K562 (cell line): ENCODE measurements at regions not wholly inside any gene's neighbourhood (a gene's known extent, or its start where the extent isn't known, plus 50 kb on each side); places are given as distances from the start of the nearest gene placed in this dataset.

Source experiments
- FOXJ3 ChIP-seq: sonication (generic); formaldehyde crosslinking; IDR thresholded peaks from 2 replicates; pipeline ENCODE4 v1.4.0; 2020; ENCODE audit warnings: mild to moderate bottlenecking, missing genetic modification reagents
- KLF10 ChIP-seq: fragments of 250-450 bp; sonication (Bioruptor Pico); IDR thresholded peaks from 2 replicates; pipeline ENCODE4 v1.6.1; 2021; ENCODE audit warnings: matching md5 sums
- RB1 ChIP-seq: fragments of 450-650 bp; IDR thresholded peaks from 2 replicates; pipeline ENCODE4 v1.6.1; 2017; ENCODE audit warnings: low read depth, mild to moderate bottlenecking
- TCF3 ChIP-seq: sonication (generic); formaldehyde crosslinking; IDR thresholded peaks from 2 replicates; pipeline ENCODE4 v1.4.0; 2020; ENCODE audit warnings: mild to moderate bottlenecking, missing genetic modification reagents
- TF ChIP-seq, protein P1 (sequence below): fragments of 450-650 bp; IDR thresholded peaks from 2 replicates; pipeline ENCODE4 v1.6.1; 2016; ENCODE audit warnings: low read depth

- TF ChIP-seq FOXJ3 (CRISPR knock-in tag) (no peak), RB1 (no peak), KLF10 (CRISPR knock-in tag) (no peak), TCF3 (CRISPR knock-in tag) (no peak)
- TF ChIP-seq, protein P1, sequence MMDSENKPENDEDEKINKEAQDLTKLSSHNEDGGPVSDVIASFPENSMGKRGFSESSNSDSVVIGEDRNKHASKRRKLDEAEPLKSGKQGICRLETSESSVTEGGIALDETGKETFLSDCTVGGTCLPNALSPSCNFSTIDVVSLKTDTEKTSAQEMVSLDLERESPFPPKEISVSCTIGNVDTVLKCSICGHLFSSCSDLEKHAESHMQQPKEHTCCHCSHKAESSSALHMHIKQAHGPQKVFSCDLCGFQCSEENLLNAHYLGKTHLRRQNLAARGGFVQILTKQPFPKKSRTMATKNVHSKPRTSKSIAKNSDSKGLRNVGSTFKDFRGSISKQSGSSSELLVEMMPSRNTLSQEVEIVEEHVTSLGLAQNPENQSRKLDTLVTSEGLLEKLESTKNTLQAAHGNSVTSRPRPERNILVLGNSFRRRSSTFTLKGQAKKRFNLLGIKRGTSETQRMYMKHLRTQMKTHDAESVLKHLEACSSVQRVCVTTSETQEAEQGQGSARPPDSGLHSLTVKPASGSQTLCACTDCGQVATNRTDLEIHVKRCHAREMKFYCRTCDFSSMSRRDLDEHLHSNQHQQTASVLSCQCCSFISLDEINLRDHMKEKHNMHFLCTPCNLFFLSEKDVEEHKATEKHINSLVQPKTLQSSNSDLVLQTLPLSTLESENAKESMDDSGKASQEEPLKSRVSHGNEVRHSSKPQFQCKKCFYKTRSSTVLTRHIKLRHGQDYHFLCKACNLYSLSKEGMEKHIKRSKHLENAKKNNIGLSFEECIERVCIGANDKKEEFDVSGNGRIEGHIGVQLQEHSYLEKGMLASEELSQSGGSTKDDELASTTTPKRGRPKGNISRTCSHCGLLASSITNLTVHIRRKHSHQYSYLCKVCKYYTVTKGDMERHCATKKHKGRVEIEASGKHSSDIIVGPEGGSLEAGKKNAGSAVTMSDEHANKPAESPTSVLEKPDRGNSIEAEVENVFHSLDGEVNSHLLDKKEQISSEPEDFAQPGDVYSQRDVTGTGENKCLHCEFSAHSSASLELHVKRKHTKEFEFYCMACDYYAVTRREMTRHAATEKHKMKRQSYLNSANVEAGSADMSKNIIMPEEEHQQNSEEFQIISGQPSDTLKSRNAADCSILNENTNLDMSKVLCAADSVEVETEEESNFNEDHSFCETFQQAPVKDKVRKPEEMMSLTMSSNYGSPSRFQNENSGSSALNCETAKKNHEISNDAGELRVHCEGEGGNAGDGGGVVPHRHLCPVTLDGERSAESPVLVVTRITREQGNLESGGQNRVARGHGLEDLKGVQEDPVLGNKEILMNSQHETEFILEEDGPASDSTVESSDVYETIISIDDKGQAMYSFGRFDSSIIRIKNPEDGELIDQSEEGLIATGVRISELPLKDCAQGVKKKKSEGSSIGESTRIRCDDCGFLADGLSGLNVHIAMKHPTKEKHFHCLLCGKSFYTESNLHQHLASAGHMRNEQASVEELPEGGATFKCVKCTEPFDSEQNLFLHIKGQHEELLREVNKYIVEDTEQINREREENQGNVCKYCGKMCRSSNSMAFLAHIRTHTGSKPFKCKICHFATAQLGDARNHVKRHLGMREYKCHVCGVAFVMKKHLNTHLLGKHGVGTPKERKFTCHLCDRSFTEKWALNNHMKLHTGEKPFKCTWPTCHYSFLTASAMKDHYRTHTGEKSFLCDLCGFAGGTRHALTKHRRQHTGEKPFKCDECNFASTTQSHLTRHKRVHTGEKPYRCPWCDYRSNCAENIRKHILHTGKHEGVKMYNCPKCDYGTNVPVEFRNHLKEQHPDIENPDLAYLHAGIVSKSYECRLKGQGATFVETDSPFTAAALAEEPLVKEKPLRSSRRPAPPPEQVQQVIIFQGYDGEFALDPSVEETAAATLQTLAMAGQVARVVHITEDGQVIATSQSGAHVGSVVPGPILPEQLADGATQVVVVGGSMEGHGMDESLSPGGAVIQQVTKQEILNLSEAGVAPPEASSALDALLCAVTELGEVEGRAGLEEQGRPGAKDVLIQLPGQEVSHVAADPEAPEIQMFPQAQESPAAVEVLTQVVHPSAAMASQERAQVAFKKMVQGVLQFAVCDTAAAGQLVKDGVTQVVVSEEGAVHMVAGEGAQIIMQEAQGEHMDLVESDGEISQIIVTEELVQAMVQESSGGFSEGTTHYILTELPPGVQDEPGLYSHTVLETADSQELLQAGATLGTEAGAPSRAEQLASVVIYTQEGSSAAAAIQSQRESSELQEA: no peak
Observed at GRCh38 chr2:120995656-120996190, 260.1 kb downstream of the GLI2 start (continued).
